RCC 7860 (cell line): ENCODE measurements at regions not wholly inside any gene's neighbourhood (a gene's known extent, or its start where the extent isn't known, plus 50 kb on each side); places are given as distances from the start of the nearest gene placed in this dataset.

Experiments used
- DNase-seq: peaks from one replicate; pipeline ENCODE4 v3.0.0-alpha.2; 2015; ENCODE audit warnings: low spot score
- FAIRE-seq: peaks from 2 replicates; lab custom pipeline; 2012; peaks lifted over from hg19 to GRCh38; lab: Jason Lieb, UNC

DNA sequence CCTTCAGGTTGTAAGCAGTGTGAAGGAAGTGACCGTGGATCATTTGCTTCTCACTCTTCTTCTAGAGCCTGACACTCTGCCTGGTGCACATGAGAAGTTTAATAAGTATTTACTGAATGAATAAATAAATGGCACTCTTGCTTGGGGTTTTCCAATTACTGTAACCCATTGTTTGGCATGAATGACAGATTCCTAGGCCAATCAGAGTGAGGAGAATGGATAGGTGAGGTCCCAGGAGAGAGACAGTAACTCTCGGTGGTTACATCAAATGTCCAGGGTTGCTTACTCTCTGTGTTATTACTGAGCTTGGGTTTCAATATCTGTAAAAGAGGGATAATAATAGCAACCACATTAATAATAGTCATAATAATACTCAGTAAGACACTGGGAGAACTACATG is 204.2 kb upstream of the ISX start:
- FAIRE-seq = no peak
- no peak for DNase-seq

GRCh38 chr22:34866081-34866480 is 199.9 kb upstream of the ISX start:
- FAIRE-seq (no peak), DNase-seq (no peak)

DNA sequence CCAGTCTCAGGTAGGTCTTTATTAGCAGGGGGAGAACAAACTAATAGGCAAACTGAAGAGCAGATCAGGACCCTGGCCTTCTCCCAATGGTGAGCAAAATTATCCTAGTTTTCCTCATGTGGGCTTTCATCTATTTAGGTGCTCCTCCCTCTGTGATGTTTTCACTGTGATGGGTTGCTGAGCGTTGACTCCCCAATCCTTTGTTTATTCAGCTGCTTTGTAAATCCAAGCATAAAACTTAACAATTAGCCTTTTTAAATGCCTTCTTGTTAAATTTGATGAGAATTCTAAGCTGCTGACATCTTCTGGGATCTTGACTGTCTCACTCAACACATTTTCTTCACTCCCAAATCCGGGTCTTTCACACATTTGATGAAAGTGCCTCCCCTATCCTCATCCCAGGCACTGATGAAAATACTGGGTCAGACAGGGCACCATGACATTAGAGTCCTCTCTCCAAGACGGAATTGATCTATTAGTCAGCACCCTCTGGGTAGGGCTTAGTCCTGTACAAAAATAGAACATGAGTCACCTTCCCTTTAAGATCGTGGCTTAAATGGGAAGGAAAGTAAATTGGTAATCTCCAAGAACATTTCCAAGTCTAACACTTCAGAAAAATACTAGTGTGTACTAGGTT is 199.3 kb upstream of the ISX start:
- FAIRE-seq (peak; percentile 79), DNase-seq (peak; percentile 72)

DNA sequence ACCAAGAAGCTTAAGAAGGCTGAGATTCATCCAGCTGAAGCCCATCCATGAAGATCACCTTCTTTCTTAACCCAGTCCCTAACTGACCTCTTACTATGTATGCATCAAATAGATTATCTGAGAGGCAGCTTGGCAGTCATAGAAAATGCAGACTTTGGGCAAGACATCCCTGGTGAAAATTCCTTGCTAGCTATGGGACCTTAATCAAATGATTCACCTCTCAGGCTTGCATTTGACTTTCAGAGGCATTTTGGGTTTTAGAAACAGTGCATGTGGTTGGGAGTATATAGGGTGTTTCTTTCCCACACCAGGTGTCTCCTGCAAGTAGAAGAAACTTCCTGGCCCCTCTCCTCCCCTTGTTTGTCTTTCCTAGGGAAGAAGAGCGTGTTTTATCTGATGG is 188.5 kb upstream of the ISX start:
- peak; percentile 60 for FAIRE-seq
- peak; percentile 38 for DNase-seq

- DNase-seq = peak; percentile 41
- no peak for FAIRE-seq
Observed at GRCh38 chr22:34878171-34878570, 187.8 kb upstream of the ISX start.

GRCh38 chr22:34879001-34879400 is 187.0 kb upstream of the ISX start:
- peak; percentile 67 for DNase-seq
- no peak for FAIRE-seq

DNA sequence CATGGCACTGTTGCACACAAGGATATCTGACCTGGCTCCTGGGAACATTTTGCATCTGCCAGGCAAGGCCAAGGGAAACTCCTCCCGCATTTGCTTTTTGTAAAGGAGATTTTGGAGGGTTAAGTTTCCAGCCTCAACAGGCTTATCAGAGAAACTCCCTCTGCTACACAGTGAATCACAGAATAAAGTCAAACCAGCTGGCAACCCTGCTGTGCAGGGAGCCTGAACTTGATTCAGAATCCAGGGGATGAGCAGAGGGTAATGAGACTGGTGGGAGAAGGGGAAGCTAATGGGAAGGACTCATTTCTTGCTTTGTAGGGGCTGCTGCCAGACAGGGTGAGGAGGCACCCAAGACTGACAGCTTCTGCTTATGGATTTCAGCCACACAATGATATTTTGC is 185.3 kb upstream of the ISX start:
- FAIRE-seq = no peak

GRCh38 chr22:34881453-34881852 is 184.5 kb upstream of the ISX start:
- FAIRE-seq (no peak), DNase-seq (no peak)

More for the DNA sequence above, 185.3 kb upstream of the ISX start:
- DNase-seq = no peak

DNA sequence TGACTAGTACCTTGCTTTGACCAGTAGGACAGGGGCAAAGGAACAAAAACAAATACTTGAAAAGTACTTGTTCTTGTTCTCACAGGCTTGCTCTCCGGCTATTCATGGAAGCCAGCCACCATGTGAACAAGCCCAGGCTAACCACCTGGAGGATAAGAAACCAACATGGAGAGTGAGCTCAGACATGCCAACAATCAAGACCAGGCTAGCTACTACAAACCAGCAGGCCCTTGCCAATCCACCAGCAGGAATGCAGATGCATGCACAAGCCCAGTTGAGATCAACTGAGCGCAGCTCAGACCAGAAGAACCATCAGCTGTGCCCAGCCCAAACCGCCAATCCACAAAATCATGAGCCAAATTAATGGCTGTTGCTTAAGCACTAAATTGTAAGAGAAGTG is 180.1 kb upstream of the ISX start:
- no peak for DNase-seq
- FAIRE-seq = no peak

DNA sequence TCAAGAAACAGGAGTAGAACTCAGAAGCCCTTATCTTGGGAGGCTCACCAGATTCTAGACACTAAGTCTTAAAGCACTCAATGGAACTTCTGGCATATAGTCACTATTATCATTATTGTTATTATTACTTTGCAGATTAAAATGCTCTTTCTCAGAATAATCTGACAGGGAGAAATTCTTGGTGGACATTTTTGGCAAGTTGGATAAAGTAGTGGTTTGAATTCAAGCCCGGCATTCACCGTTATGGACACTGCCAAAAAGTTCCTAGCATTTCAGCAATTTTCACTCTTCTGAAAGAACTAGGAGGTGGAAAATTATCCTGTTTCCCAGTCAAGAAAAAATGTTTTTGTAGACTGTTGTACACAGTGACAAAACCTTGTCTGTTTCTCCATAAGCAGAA is 179.6 kb upstream of the ISX start:
- DNase-seq (no peak), FAIRE-seq (no peak)

DNA sequence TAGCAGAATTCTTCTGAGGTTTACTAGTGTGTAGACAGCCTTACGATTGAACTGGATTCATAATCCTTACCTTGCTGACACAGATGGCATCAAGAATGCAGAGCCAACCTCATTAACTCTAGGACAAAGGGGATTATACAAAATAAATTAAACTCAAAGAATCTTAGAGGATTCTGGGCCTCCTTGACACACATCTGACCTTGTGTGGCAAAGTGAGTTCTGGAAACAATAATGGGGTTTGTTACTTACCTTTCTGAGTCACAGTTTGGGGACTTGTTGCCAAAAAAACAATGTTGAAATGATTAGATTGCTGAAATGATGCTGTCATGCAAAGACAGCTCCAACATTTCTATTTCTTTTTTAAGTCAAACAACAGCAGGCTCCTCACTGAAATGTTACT is 179.1 kb upstream of the ISX start:
- FAIRE-seq = no peak

DNA sequence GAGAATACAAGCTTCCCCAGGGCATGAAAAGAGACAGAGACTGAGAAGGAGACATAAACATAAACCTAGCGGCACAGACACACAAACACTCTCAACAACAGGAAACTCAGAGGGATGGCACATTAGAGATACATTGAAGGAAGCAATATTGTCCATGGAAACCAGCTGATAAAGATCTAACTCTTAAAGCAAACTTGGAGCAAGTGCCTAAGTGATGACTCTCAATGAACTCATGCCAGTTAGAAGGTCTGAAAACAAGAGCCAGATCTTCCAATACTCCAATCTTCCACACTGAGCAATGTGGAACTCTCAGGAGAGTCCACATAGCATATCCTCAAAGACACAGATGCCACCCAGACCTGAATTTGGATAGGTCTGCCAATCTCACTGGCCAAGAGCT is 168.8 kb upstream of the ISX start:
- FAIRE-seq = no peak
- DNase-seq = peak; percentile 31

More for the DNA sequence above, 179.1 kb upstream of the ISX start:
- DNase-seq = no peak

DNA sequence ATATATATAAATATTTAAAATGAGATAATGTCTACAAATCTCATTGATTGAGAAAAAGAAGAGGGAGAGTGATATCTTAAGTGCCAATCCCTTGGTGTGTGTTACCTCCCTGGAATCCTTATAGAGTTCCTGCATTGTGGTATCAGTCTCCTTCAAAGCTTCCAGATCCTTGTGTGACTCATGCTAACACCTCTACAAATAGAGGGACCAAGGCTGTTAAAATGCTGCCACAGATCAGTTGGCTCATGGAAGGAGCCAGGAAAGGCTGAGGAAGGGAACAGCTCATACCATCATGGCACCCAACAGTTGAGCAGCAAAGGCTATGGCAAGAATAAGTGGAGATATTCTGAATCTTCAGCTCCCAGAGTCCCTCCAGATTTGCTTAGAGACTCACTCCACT is 163.6 kb upstream of the ISX start:
- DNase-seq = no peak
- no peak for FAIRE-seq

GRCh38 chr22:34903416-34903815 is 162.5 kb upstream of the ISX start:
- no peak for FAIRE-seq
- DNase-seq = no peak

GRCh38 chr22:34904486-34904885 is 161.5 kb upstream of the ISX start:
- FAIRE-seq (peak; percentile 65), DNase-seq (no peak)

GRCh38 chr22:34913826-34914225 is 152.1 kb upstream of the ISX start:
- no peak for FAIRE-seq
- DNase-seq = no peak

DNA sequence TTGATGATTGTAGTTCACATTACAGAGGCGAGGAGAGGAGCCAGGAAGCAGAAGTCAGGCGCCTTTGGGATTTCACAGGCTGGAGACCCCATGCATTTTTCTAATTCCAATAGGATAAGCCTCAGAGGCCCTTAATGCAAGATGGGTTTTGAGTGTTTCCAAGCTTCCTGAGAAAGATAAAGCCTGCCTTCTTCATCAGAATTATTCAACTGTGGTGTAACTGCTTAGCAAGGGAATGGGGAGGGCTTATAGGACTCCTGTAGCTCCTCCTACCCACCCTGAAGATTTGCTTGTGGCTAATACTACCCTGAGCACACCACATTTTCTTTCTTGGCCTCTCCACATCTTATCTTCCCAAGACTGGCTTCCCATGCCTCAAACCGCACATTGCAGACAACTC is 151.1 kb upstream of the ISX start:
- FAIRE-seq (no peak), DNase-seq (no peak)

DNA sequence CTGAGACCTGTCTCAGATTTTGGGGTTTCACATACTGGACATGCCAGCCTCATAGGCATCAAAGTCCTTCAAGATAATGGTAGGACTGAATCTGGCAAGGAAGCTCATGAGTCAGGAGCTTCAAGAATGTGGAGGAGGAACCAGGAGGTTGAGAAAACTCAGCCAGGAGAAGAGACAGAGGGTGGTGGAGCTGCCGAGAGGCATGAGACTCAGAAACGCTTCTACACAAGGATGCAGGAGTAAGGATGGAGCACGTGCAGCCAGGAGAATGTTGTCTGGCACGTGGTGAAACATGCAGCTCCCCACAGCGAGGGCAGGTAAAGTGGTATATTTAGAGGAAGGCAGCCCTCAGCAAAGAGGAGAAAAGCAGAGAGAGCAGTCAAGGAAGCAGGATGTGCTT is 148.7 kb upstream of the ISX start:
- peak; percentile 48 for DNase-seq
- FAIRE-seq = no peak

DNA sequence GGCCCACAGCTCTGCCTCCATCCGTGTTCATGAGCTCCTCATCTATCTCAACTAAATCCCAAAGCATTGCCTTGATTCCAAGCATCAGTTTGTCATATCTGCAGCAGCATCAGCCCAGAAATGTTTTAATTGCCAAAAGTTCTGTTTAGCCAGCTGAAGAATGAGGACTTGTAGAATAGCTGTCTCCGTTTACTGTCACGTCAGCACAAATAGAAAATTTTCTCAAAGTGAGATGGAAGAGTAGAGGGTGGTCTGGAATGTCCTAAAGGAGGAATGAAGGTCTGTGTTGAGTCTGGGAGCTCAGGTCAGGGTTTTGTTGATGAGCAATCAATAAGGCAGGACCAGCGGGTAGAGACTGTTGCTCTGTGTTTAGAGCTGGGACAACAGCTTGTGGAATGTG is 134.9 kb upstream of the ISX start:
- DNase-seq = no peak
- no peak for FAIRE-seq

DNA sequence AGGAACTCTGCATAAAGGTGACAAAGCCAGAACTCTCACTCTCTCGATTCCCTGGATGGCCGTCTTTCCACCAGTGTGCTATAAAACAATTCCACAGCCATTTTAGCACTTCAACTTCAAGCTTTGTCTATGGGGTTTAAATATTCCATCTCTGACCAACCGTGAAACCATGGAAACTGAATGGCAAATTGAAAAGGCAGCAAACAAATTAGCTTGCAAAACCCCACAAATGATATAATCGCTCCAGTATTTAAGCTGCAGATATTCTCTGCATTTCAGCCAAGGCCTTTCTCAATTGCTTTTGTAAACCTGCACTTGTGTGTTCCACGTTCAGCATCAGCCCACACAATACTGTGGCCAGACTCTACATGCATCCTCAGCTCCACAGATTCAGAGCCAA is 131.7 kb upstream of the ISX start:
- no peak for DNase-seq
- FAIRE-seq = no peak

DNA sequence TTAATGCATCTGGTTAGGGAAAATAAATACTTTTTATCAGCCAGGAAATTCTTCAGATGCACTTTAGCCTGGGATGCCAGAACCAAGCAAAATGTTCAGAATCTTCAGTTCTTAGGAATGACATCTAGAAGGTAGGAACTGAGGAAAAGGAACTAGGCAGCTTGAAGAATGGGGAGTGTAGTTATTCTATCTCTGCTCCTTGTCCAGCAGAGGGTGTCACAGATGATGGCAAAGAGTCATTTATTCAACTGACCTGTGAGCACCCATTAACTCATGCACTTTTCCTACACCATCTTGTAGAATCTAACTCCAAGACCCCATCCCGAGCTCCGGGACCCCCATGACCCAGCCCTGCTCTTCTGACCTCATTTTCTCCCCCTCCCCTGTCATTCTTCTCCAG is 122.1 kb upstream of the ISX start:
- DNase-seq = no peak
- FAIRE-seq = no peak

GRCh38 chr22:34946339-34946985 is 119.5 kb upstream of the ISX start:
- DNase-seq (peak; percentile 87), FAIRE-seq (peak; percentile 91)

- no peak for DNase-seq
- no peak for FAIRE-seq
Observed at GRCh38 chr22:34950489-34950888, 115.5 kb upstream of the ISX start.
